DND-41 (cell line): ENCODE measurements at regions not wholly inside any gene's neighbourhood (a gene's known extent, or its start where the extent isn't known, plus 50 kb on each side); places are given as distances from the start of the nearest gene placed in this dataset.
"Not testable (repeated sequence)": the region's sequence is repeated elsewhere in the genome, so short reads cannot be mapped to it uniquely, and the experiment has no call there.

Experiments
- ATAC-seq: fragments of 200-7000 bp; cut with Tn5 transposase; 3 replicates; pipeline ENCODE4 v1.9.1; 2021; ENCODE audit warnings: low read depth; ENCODE audit not compliant: insufficient read depth
- DNase-seq: peaks from one replicate; pipeline ENCODE4 v3.0.0-alpha.2; 2020
- H2AFZ ChIP-seq: 2 replicates; pipeline ENCODE4 v1.6.0; 2012; ENCODE audit warnings: low read depth, low read length
- H3K27ac ChIP-seq: 2 replicates; pipeline ENCODE4 v1.5.1; 2012; ENCODE audit warnings: low read length, inconsistent platforms
- H3K27me3 ChIP-seq: fragments of 200-600 bp; sonication (generic); 2 replicates; pipeline ENCODE4 v1.6.0; 2012; ENCODE audit warnings: low read length, mild to moderate bottlenecking, inconsistent platforms; ENCODE audit not compliant: insufficient read depth, poor library complexity
- H3K36me3 ChIP-seq: 2 replicates; pipeline ENCODE4 v1.5.1; 2012; ENCODE audit warnings: low read length, inconsistent platforms; ENCODE audit not compliant: insufficient read depth
- H3K4me1 ChIP-seq: 2 replicates; pipeline ENCODE4 v1.5.1; 2012; ENCODE audit warnings: mild to moderate bottlenecking, low read length; ENCODE audit not compliant: insufficient read depth
- H3K4me2 ChIP-seq: 2 replicates; pipeline ENCODE4 v1.6.0; 2012; ENCODE audit warnings: mild to moderate bottlenecking, moderate library complexity, low read length, inconsistent platforms; ENCODE audit not compliant: insufficient read depth
- H3K4me3 ChIP-seq, 2 experiments: fragments of 200-600 bp in 1 of 2; shearing (Covaris generic) in 1 of 2; 2 replicates each; pipeline ENCODE4 v1.5.1; 2012 to 2016; ENCODE audit warnings: inconsistent platforms in 2 of 2, low read length in 2 of 2, mild to moderate bottlenecking in 2 of 2, low read depth in 1 of 2, moderate library complexity in 1 of 2
- H3K79me2 ChIP-seq: 2 replicates; pipeline ENCODE4 v1.6.0; 2012; ENCODE audit warnings: low read length, inconsistent platforms; ENCODE audit not compliant: insufficient read depth
- H3K9ac ChIP-seq: 2 replicates; pipeline ENCODE4 v1.6.0; 2012; ENCODE audit warnings: low read depth, mild to moderate bottlenecking, inconsistent platforms, low read length, moderate library complexity
- H3K9me3 ChIP-seq: 2 replicates; pipeline ENCODE4 v1.5.1; 2012; ENCODE audit warnings: low read length, moderate library complexity, mild to moderate bottlenecking, inconsistent platforms; ENCODE audit not compliant: insufficient read depth, severe bottlenecking
- H4K20me1 ChIP-seq: 2 replicates; pipeline ENCODE4 v1.6.0; 2012; ENCODE audit warnings: low read length; ENCODE audit not compliant: insufficient read depth
- CTCF ChIP-seq: IDR thresholded peaks from 2 replicates; pipeline ENCODE4 v1.5.1; 2012; ENCODE audit warnings: borderline replicate concordance, low read length, moderate library complexity, mild to moderate bottlenecking; ENCODE audit not compliant: poor library complexity, severe bottlenecking; ENCODE audit errors: extremely low read depth
- EZH2 ChIP-seq: IDR thresholded peaks from 3 replicates; pipeline ENCODE4 v1.6.1; 2012; ENCODE audit warnings: borderline replicate concordance, low read depth, mild to moderate bottlenecking, moderate library complexity, low read length, inconsistent platforms; ENCODE audit not compliant: severe bottlenecking

- Histone ChIP-seq H3K4me3 (no peak overlapping the region), H3K27me3 (no peaks in the 10 kb centered on the region), H3K27ac (no peak overlapping the region), H2AFZ (no peak overlapping the region), H3K4me2 (no peak overlapping the region), H3K79me2 (no peaks in the 10 kb centered on the region), H3K36me3 (no peaks in the 10 kb centered on the region), H3K4me1 (no peaks in the 10 kb centered on the region), H4K20me1 (no peaks in the 10 kb centered on the region), H3K9ac (no peak overlapping the region), H3K9me3 (no peaks in the 10 kb centered on the region)
- DNase-seq (no peak), ATAC-seq (no peak)
- TF ChIP-seq CTCF (no peak), EZH2 (no peak)
Observed at GRCh38 chr9:108430655-108431054, 425.1 kb downstream of the ACTL7B start.

DNA sequence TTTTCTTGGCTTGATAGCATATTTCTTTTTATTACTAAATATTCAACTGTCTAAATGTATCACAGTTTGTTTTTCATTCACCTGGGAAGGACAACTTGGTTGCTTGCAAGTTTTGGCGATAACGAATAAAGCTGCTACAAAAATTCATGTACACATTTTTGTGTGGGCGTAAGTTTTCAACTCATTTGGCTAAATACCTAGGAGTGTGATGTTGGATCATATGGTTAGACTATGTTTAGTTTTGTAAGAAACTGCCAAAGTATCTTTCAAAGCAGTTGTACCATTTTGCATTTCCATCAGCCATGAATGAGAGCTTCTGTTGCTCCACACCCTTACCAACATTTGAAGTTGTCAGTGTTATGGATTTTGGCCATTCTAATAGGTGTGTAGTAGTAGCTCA, 428.0 kb downstream of the ACTL7B start:
- H3K4me1 ChIP-seq = no peaks in the 10 kb centered on the region
- no peak for ATAC-seq

GRCh38 chr9:108426421-108426940, 429.3 kb downstream of the ACTL7B start:
- H3K4me3 ChIP-seq, H3K4me2 ChIP-seq, H3K9ac ChIP-seq, H3K27ac ChIP-seq, H4K20me1 ChIP-seq, H3K27me3 ChIP-seq, ATAC-seq, H2AFZ ChIP-seq, DNase-seq, H3K4me1 ChIP-seq, H3K79me2 ChIP-seq, H3K36me3 ChIP-seq, H3K9me3 ChIP-seq: not testable (repeated sequence)

More for the DNA sequence above, 428.0 kb downstream of the ACTL7B start:
- no peak for DNase-seq
- Histone ChIP-seq H3K4me3 (no peak overlapping the region), H2AFZ (no peak overlapping the region), H3K79me2 (no peaks in the 10 kb centered on the region), H3K9me3 (no peaks in the 10 kb centered on the region), H4K20me1 (no peaks in the 10 kb centered on the region), H3K9ac (no peak overlapping the region), H3K36me3 (no peaks in the 10 kb centered on the region), H3K27ac (no peak overlapping the region), H3K27me3 (no peaks in the 10 kb centered on the region), H3K4me2 (no peak overlapping the region)
- no peak for TF ChIP-seq CTCF
- TF ChIP-seq EZH2 = no peak

GRCh38 chr9:108423433-108423832, 432.4 kb downstream of the ACTL7B start:
- Histone ChIP-seq H3K36me3 (no peaks in the 10 kb centered on the region), H3K4me3 (no peak overlapping the region), H4K20me1 (no peaks in the 10 kb centered on the region), H3K27me3 (no peaks in the 10 kb centered on the region), H2AFZ (no peak overlapping the region), H3K9ac (no peak overlapping the region), H3K4me1 (no peaks in the 10 kb centered on the region), H3K9me3 (no peaks in the 10 kb centered on the region), H3K79me2 (no peaks in the 10 kb centered on the region), H3K4me2 (no peak overlapping the region), H3K27ac (no peak overlapping the region)
- TF ChIP-seq CTCF (no peak), EZH2 (no peak)
- ATAC-seq = no peak
- DNase-seq = no peak
